Caco-2 (cell line): ENCODE measurements at regions not wholly inside any gene's neighbourhood (a gene's known extent, or its start where the extent isn't known, plus 50 kb on each side); places are given as distances from the start of the nearest gene placed in this dataset.

Source experiments
- BruUV-seq: library from RNA; stranded (reverse); fragments of 400-500 nt; replicated peaks from 2 replicates; lab custom pipeline; 2021; lab: Mats Ljungman, UMichigan
- CTCF ChIA-PET: fragments of 300-600 bp; sonication (Branson Sonifier 250); formaldehyde crosslinking; loops from one replicate; lab custom pipeline; 2022; ENCODE audit warnings: antibody characterized with exemption; lab: Charles Lee
- POLR2A ChIA-PET: fragments of 300-600 bp; sonication (Branson Sonifier 250); formaldehyde crosslinking; loops from one replicate; lab custom pipeline; 2022; ENCODE audit warnings: antibody characterized with exemption; lab: Charles Lee
- DNase-seq, 2 experiments: peaks; one replicate each; pipeline versions ENCODE4 v3.0.0 to v3.0.0-alpha.2; 2020 to 2022
- H3K27me3 ChIP-seq: replicated peaks from 2 replicates; pipeline ENCODE4 v1.6.0; 2011; ENCODE audit warnings: low read length; ENCODE audit not compliant: control insufficient read depth, insufficient read depth
- H3K36me3 ChIP-seq: 2 replicates; pipeline ENCODE4 v1.5.1; 2011; ENCODE audit warnings: low read length; ENCODE audit not compliant: control insufficient read depth, insufficient read depth
- H3K4me1 ChIP-seq: fragments of 250-450 bp; sonication (Bioruptor Pico); 2 replicates; pipeline ENCODE4 v1.5.1; 2020; ENCODE audit warnings: mild to moderate bottlenecking
- H3K4me3 ChIP-seq: 2 replicates; pipeline ENCODE4 v1.5.1; 2011; ENCODE audit warnings: low read depth, mild to moderate bottlenecking, control low read depth, low read length
- H3K9me3 ChIP-seq: fragments of 250-450 bp; sonication (Bioruptor Pico); 2 replicates; pipeline ENCODE4 v1.5.1; 2020; ENCODE audit warnings: mild to moderate bottlenecking, moderate library complexity
- H3K27ac Mint-ChIP-seq: one replicate; pipeline ENCODE4 v1.8.0; 2022; ENCODE audit warnings: mixed read lengths; ENCODE audit not compliant: unreplicated experiment
- H3K27me3 Mint-ChIP-seq: one replicate; pipeline ENCODE4 v1.8.0; 2022; ENCODE audit warnings: mixed read lengths; ENCODE audit not compliant: insufficient read depth, unreplicated experiment
- H3K36me3 Mint-ChIP-seq: one replicate; pipeline ENCODE4 v1.8.0; 2022; ENCODE audit warnings: mild to moderate bottlenecking, mixed read lengths; ENCODE audit not compliant: insufficient read depth, unreplicated experiment
- H3K4me1 Mint-ChIP-seq: one replicate; pipeline ENCODE4 v1.8.0; 2022; ENCODE audit warnings: low read depth, mixed read lengths; ENCODE audit not compliant: unreplicated experiment
- H3K4me3 Mint-ChIP-seq: one replicate; pipeline ENCODE4 v1.8.0; 2022; ENCODE audit warnings: mild to moderate bottlenecking, moderate library complexity, mixed read lengths; ENCODE audit not compliant: unreplicated experiment
- H3K9me3 Mint-ChIP-seq: one replicate; pipeline ENCODE4 v1.8.0; 2022; ENCODE audit warnings: mixed read lengths; ENCODE audit not compliant: unreplicated experiment
- CTCF ChIP-seq, 2 experiments: fragments of 200-600 bp in 1 of 2; IDR thresholded peaks; 1 replicate in 1 of 2; 2 replicates in 1 of 2; pipeline versions ENCODE4 v1.5.1 to v1.8.0; 2011 to 2022; ENCODE audit warnings: antibody characterized with exemption in 1 of 2, control low read depth in 1 of 2, inconsistent platforms in 1 of 2, low read depth in 1 of 2, low read length in 1 of 2, mild to moderate bottlenecking in 1 of 2, moderate library complexity in 1 of 2; ENCODE audit not compliant: insufficient read depth in 1 of 2, severe bottlenecking in 1 of 2, unreplicated experiment in 1 of 2
- intact Hi-C: fragments of 100-400 bp; cut with micrococcal nuclease; formaldehyde crosslinking; loops from one replicate; pipeline ENCODE4 v1.10.0; 2022; ENCODE audit not compliant: unreplicated experiment

- Mint-ChIP-seq H3K4me1 (no peaks in the 10 kb centered on the region), H3K36me3 (no peaks in the 10 kb centered on the region), H3K9me3 (peaks cover 10% of the 10 kb centered on the region), H3K27me3 (no peaks in the 10 kb centered on the region), H3K27ac (no peak overlapping the region), H3K4me3 (no peak overlapping the region)
- POLR2A ChIA-PET: no interaction called here
- Histone ChIP-seq H3K27me3 (no peaks in the 10 kb centered on the region), H3K4me1 (no peaks in the 10 kb centered on the region), H3K36me3 (no peaks in the 10 kb centered on the region), H3K9me3 (no peaks in the 10 kb centered on the region), H3K4me3 (no peak overlapping the region)
- CTCF ChIA-PET: no interaction called here
- no TSS peak for BruUV-seq
- intact Hi-C loops: no loop called here
- no peak for DNase-seq
- TF ChIP-seq CTCF (IDR thresholded peaks at IDR 0.05; ENCODE audit: insufficient read depth in 1 of 2, low read depth in 1 of 2, low read length in 1 of 2, severe bottlenecking in 1 of 2, unreplicated experiment in 1 of 2): no peak
Observed at GRCh38 chr17:70901870-70902269, 732.5 kb downstream of the KCNJ2 start.

GRCh38 chr17:70905796-70906195 lies 736.5 kb downstream of the KCNJ2 start:
- intact Hi-C loops: no loop called here
- BruUV-seq: no TSS peak
- DNase-seq: no peak

GRCh38 chr17:70906808-70907207 lies 737.5 kb downstream of the KCNJ2 start:
- Histone ChIP-seq H3K36me3 (no peaks in the 10 kb centered on the region), H3K4me3 (no peak overlapping the region), H3K9me3 (no peaks in the 10 kb centered on the region), H3K27me3 (no peaks in the 10 kb centered on the region), H3K4me1 (no peaks in the 10 kb centered on the region)
- H3K27me3 Mint-ChIP-seq: no peaks in the 10 kb centered on the region
- H3K4me3 Mint-ChIP-seq: no peak overlapping the region
- ChIA-PET CTCF (no interaction called here), POLR2A (no interaction called here)
- no peak for DNase-seq
- no peak overlapping the region for H3K27ac Mint-ChIP-seq
- intact Hi-C loops: no loop called here
- no TSS peak for BruUV-seq
- H3K36me3 Mint-ChIP-seq: no peaks in the 10 kb centered on the region
- H3K9me3 Mint-ChIP-seq: peaks cover 2% of the 10 kb centered on the region
- H3K4me1 Mint-ChIP-seq: no peaks in the 10 kb centered on the region
- no peak for TF ChIP-seq CTCF (IDR thresholded peaks at IDR 0.05; ENCODE audit: insufficient read depth in 1 of 2, low read depth in 1 of 2, low read length in 1 of 2, severe bottlenecking in 1 of 2, unreplicated experiment in 1 of 2)

More at GRCh38 chr17:70905796-70906195, 736.5 kb downstream of the KCNJ2 start:
- H3K4me3 Mint-ChIP-seq: no peak overlapping the region
- H3K9me3 ChIP-seq: no peaks in the 10 kb centered on the region
- H3K4me1 Mint-ChIP-seq: no peaks in the 10 kb centered on the region
- no peaks in the 10 kb centered on the region for H3K27me3 Mint-ChIP-seq
- H3K9me3 Mint-ChIP-seq: peaks cover 10% of the 10 kb centered on the region
- no peaks in the 10 kb centered on the region for H3K36me3 ChIP-seq
- ChIA-PET CTCF (no interaction called here), POLR2A (no interaction called here)
- H3K36me3 Mint-ChIP-seq: no peaks in the 10 kb centered on the region
- H3K27me3 ChIP-seq: no peaks in the 10 kb centered on the region
- H3K4me1 ChIP-seq: no peaks in the 10 kb centered on the region
- no peak overlapping the region for H3K27ac Mint-ChIP-seq
- no peak overlapping the region for H3K4me3 ChIP-seq
- no peak for TF ChIP-seq CTCF (IDR thresholded peaks at IDR 0.05; ENCODE audit: insufficient read depth in 1 of 2, low read depth in 1 of 2, low read length in 1 of 2, severe bottlenecking in 1 of 2, unreplicated experiment in 1 of 2)
